Activated CD4-positive, alpha-beta T cell treated with anti-CD3 and anti-CD28 coated beads, Interleukin-2, amount 10 ng/mL, durations not matched to agents 24 days and 14 days (primary cell): ENCODE measurements at regions not wholly inside any gene's neighbourhood (a gene's known extent, or its start where the extent isn't known, plus 50 kb on each side); places are given as distances from the start of the nearest gene placed in this dataset.
"Not testable (repeated sequence)": the region's sequence is repeated elsewhere in the genome, so short reads cannot be mapped to it uniquely, and the experiment has no call there.

Source experiments
- DNase-seq: peaks from one replicate; pipeline ENCODE4 v3.0.0; 2022
- H3K27ac Mint-ChIP-seq: one replicate; pipeline ENCODE4 v1.8.0; 2022; ENCODE audit warnings: mild to moderate bottlenecking, mixed read lengths
- H3K27me3 Mint-ChIP-seq: one replicate; pipeline ENCODE4 v1.8.0; 2022; ENCODE audit warnings: mixed read lengths
- H3K36me3 Mint-ChIP-seq: one replicate; pipeline ENCODE4 v1.8.0; 2022; ENCODE audit warnings: low read depth, mild to moderate bottlenecking, mixed read lengths
- H3K4me1 Mint-ChIP-seq: one replicate; pipeline ENCODE4 v1.8.0; 2021; ENCODE audit warnings: mixed read lengths
- H3K4me3 Mint-ChIP-seq: one replicate; pipeline ENCODE4 v1.8.0; 2022; ENCODE audit warnings: mild to moderate bottlenecking, moderate library complexity, mixed read lengths
- H3K9me3 Mint-ChIP-seq: one replicate; pipeline ENCODE4 v1.8.0; 2021; ENCODE audit warnings: mixed read lengths
- intact Hi-C: fragments of 100-400 bp; cut with micrococcal nuclease; formaldehyde crosslinking; loops from one replicate; pipeline ENCODE4 v1.15.1; 2023

GRCh38 chr11:67791598-67792170 lies 117.3 kb upstream of the ALDH3B2 start:
- H3K4me1 Mint-ChIP-seq, intact Hi-C loops, H3K4me3 Mint-ChIP-seq, DNase-seq, H3K27ac Mint-ChIP-seq, H3K27me3 Mint-ChIP-seq, H3K9me3 Mint-ChIP-seq, H3K36me3 Mint-ChIP-seq: not testable (repeated sequence)

DNA sequence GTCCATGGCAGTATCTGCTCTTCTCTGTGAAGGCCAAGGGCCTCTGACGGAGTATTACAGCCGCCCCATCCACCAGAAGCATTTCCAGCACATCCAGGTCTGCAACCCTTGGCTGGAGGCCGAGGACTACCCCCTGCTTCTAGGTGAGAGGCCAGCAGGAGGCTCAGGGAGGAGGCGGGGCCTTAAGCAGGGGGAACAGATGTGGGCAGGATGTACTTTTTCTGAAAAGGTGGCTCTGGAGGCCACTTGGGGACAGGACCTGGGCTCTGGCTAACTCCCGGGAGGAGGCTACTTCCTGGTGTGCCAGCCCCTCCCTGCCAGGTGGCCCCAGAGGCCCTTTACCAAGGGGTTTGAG lies 113.9 kb upstream of the ALDH3B2 start:
- H3K9me3 Mint-ChIP-seq, H3K27ac Mint-ChIP-seq, DNase-seq, H3K27me3 Mint-ChIP-seq, intact Hi-C loops, H3K4me1 Mint-ChIP-seq, H3K4me3 Mint-ChIP-seq, H3K36me3 Mint-ChIP-seq: not testable (repeated sequence)

- H3K4me1 Mint-ChIP-seq, H3K27ac Mint-ChIP-seq, intact Hi-C loops, H3K27me3 Mint-ChIP-seq, H3K36me3 Mint-ChIP-seq, H3K9me3 Mint-ChIP-seq, H3K4me3 Mint-ChIP-seq, DNase-seq: not testable (repeated sequence)
Observed at GRCh38 chr11:67787681-67788340, 113.4 kb upstream of the ALDH3B2 start.

GRCh38 chr11:67781967-67782366 lies 107.5 kb upstream of the ALDH3B2 start:
- H3K9me3 Mint-ChIP-seq, DNase-seq, H3K4me3 Mint-ChIP-seq, intact Hi-C loops, H3K36me3 Mint-ChIP-seq, H3K4me1 Mint-ChIP-seq, H3K27ac Mint-ChIP-seq: not testable (repeated sequence)
- peaks cover 21% of the 10 kb centered on the region for H3K27me3 Mint-ChIP-seq

DNA sequence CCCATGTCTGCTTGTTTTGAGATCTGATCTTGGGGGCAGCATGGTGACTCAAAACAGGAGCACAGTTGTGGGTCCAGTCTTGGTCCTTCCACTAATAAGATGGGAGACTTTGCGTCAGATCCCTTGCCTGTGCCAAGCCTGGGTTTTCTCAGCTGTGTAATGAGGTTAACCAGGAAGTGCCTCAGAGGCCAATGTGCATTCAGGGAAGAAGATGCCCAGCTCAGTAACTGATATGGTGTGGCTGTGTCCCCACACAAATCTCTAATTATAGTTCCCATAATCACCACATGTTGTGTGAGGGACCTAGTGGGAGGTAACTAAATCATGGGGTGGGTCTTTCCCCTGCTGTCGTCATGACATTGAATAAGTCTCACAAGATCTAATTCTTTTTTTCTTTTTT lies 107.1 kb upstream of the ALDH3B2 start:
- H3K9me3 Mint-ChIP-seq, DNase-seq, H3K4me1 Mint-ChIP-seq, H3K4me3 Mint-ChIP-seq, H3K27ac Mint-ChIP-seq, intact Hi-C loops, H3K36me3 Mint-ChIP-seq: not testable (repeated sequence)
- peaks cover 21% of the 10 kb centered on the region for H3K27me3 Mint-ChIP-seq

DNA sequence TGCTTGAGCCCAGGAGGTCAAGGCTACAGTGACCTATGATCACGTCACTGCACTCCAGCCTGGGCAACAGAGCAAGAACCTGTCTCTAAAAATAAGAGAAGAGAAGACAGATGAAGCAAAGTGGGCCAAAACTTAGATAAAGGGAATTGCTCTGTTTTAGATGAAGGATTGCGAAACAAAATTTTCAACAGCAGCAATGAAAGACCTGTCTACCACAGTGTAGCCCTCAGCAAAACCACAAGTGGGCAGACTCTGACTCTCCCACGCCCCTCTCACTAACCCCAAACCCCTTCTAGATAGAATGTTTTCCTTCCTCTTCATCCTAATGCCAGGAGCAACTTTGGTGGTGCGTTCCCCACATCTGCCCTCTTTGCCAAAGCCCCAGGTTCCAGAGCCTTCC lies 105.6 kb upstream of the ALDH3B2 start:
- intact Hi-C loops = no loop called here
- Mint-ChIP-seq H3K27ac (no peak overlapping the region), H3K4me3 (no peak overlapping the region), H3K36me3 (no peaks in the 10 kb centered on the region), H3K9me3 (no peaks in the 10 kb centered on the region), H3K4me1 (peaks cover 3% of the 10 kb centered on the region), H3K27me3 (peaks cover 24% of the 10 kb centered on the region)
- DNase-seq = no peak

- H3K9me3 Mint-ChIP-seq, H3K4me1 Mint-ChIP-seq, H3K36me3 Mint-ChIP-seq, DNase-seq, H3K27ac Mint-ChIP-seq, H3K4me3 Mint-ChIP-seq, intact Hi-C loops: not testable (repeated sequence)
- H3K27me3 Mint-ChIP-seq = peaks cover 26% of the 10 kb centered on the region
Observed at GRCh38 chr11:67779189-67779875, 104.9 kb upstream of the ALDH3B2 start.

DNA sequence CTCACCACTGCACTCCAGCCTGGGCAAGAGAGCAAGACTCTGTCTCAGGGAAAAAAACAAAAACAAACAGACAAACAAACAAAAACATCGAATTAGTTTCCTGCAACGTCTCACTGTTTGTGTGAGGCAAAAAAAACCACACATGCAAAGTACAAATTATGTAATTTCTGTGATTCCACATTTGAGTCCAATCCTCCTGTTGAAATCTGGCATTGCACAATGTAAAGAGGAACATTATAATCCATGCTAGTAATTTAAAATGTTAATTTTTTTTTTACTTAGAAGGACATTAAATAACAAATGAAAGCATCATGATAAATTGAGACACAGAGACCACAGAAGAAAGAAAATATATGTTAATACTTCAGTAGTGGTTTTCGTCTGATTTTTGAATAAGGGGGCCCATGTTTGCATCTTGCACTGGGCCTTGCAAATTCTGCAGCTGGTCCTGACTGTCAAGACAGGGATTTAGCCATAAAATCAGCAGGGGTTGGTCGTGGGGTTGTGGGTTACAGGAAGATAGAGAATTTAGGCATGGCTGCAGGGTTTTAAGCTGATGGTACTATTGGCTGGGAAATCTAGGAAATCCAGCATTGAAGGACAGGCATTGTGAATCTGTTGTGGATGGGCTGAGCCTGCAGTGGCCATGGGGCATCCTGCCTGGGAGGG lies 102.6 kb upstream of the ALDH3B2 start:
- no peaks in the 10 kb centered on the region for H3K36me3 Mint-ChIP-seq
- DNase-seq = no peak
- H3K27ac Mint-ChIP-seq = no peak overlapping the region
- H3K4me1 Mint-ChIP-seq = peaks cover 3% of the 10 kb centered on the region
- intact Hi-C loops = no loop called here
- peaks cover 38% of the 10 kb centered on the region for H3K27me3 Mint-ChIP-seq
- no peaks in the 10 kb centered on the region for H3K9me3 Mint-ChIP-seq
- no peak overlapping the region for H3K4me3 Mint-ChIP-seq

- H3K4me3 Mint-ChIP-seq, H3K9me3 Mint-ChIP-seq, H3K36me3 Mint-ChIP-seq, DNase-seq, intact Hi-C loops, H3K27ac Mint-ChIP-seq, H3K4me1 Mint-ChIP-seq: not testable (repeated sequence)
- peaks cover 27% of the 10 kb centered on the region for H3K27me3 Mint-ChIP-seq
Observed at GRCh38 chr11:67774175-67774574, 99.8 kb upstream of the ALDH3B2 start.

GRCh38 chr11:67768001-67768730 lies 93.7 kb upstream of the ALDH3B2 start:
- H3K36me3 Mint-ChIP-seq, H3K9me3 Mint-ChIP-seq, DNase-seq, H3K4me3 Mint-ChIP-seq, H3K27ac Mint-ChIP-seq, intact Hi-C loops, H3K27me3 Mint-ChIP-seq, H3K4me1 Mint-ChIP-seq: not testable (repeated sequence)

GRCh38 chr11:67761211-67761610 lies 86.8 kb upstream of the ALDH3B2 start:
- H3K36me3 Mint-ChIP-seq, H3K4me3 Mint-ChIP-seq, H3K9me3 Mint-ChIP-seq, DNase-seq, H3K27ac Mint-ChIP-seq, intact Hi-C loops, H3K4me1 Mint-ChIP-seq: not testable (repeated sequence)
- peaks cover 11% of the 10 kb centered on the region for H3K27me3 Mint-ChIP-seq

DNA sequence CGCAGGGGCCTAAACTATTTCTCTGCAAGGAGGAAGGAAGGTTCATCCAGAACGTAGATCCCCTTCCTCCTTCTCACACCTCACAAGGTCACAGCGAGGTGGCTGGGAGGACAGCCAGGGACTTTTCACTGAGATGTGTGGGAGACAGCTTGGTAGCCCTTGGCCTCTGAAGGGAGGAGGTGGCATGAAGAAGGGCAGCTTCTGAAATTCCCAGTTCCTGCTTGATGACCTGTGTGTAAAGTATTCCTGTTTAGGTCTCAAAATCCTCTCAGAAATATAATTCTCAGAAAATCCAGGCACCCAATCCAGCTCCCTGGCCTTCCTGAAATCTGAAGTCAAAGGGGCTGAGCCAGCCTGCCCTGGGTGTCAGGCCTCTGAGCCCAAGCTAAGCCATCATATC lies 84.9 kb upstream of the ALDH3B2 start:
- H3K4me3 Mint-ChIP-seq, H3K27ac Mint-ChIP-seq, intact Hi-C loops, H3K9me3 Mint-ChIP-seq, H3K36me3 Mint-ChIP-seq, DNase-seq, H3K4me1 Mint-ChIP-seq: not testable (repeated sequence)
- peaks cover 11% of the 10 kb centered on the region for H3K27me3 Mint-ChIP-seq

GRCh38 chr11:67758467-67758866 lies 84.0 kb upstream of the ALDH3B2 start:
- H3K9me3 Mint-ChIP-seq, DNase-seq, H3K4me1 Mint-ChIP-seq, H3K36me3 Mint-ChIP-seq, intact Hi-C loops, H3K27ac Mint-ChIP-seq, H3K4me3 Mint-ChIP-seq: not testable (repeated sequence)
- peaks cover 11% of the 10 kb centered on the region for H3K27me3 Mint-ChIP-seq

DNA sequence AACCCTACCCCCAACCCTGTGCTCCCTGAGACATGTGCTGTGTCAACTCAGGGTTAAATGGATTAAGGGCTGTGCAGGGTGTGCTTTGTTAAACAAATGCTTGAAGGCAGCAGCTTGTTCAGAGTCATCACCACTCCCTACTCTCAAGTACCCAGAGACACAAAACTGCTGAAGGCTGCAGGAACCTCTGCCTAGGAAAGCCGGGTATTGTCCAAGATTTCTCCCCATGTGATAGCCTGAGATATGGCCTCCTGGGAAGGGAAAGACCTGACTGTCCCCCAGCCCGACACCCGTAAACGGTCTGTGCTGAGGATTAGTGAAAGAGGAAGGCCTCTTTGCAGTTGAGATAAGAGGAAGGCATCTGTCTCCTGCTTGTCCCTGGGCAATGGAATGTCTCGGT lies 83.6 kb upstream of the ALDH3B2 start:
- DNase-seq, H3K4me1 Mint-ChIP-seq, H3K36me3 Mint-ChIP-seq, H3K9me3 Mint-ChIP-seq, intact Hi-C loops, H3K4me3 Mint-ChIP-seq, H3K27ac Mint-ChIP-seq: not testable (repeated sequence)
- peaks cover 11% of the 10 kb centered on the region for H3K27me3 Mint-ChIP-seq
